Vagina (tissue), 2 donors: ENCODE measurements at regions not wholly inside any gene's neighbourhood (a gene's known extent, or its start where the extent isn't known, plus 50 kb on each side); places are given as distances from the start of the nearest gene placed in this dataset.
A peak's percentile ranks its signal among the peaks of the same experiment; 100 is the strongest.

ENCODE experiments used
- DNase-seq, 2 donors: peaks; one replicate each; pipeline ENCODE4 v3.0.0-alpha.2; 2017; ENCODE audit errors: extremely low spot score in 2 of 2
- H3K27ac ChIP-seq: fragments of 200-600 bp; sonication (generic); one replicate; pipeline ENCODE4 v1.5.1; 2019
- H3K27me3 ChIP-seq: fragments of 200-600 bp; sonication (generic); one replicate; pipeline ENCODE4 v1.5.1; 2019
- H3K36me3 ChIP-seq, 2 donors: fragments of 200-600 bp; sonication (generic); one replicate each; pipeline ENCODE4 v1.5.1; 2017 to 2019
- H3K4me1 ChIP-seq: fragments of 200-600 bp; sonication (generic); one replicate; pipeline ENCODE4 v1.5.1; 2019
- H3K4me3 ChIP-seq, 2 donors: fragments of 200-600 bp; sonication (generic); 1 replicate in 1 of 2; 2 replicates in 1 of 2; pipeline ENCODE4 v1.5.1; 2016 to 2019
- H3K9me3 ChIP-seq: fragments of 200-600 bp; sonication (generic); one replicate; pipeline ENCODE4 v1.5.1; 2019
- CTCF ChIP-seq, 3 experiments: fragments of 450-650 bp in 2 of 3; fragments of 200-600 bp in 1 of 3; sonication (generic) in 1 of 3; IDR thresholded peaks; one replicate each; pipeline ENCODE4 v1.5.1; 2017 to 2019; ENCODE audit warnings: antibody characterized with exemption in 3 of 3, mild to moderate bottlenecking in 2 of 3, moderate library complexity in 2 of 3
- POLR2A ChIP-seq, 2 donors: fragments of 450-650 bp; IDR thresholded peaks; one replicate each; pipeline ENCODE4 v1.6.1; 2017; ENCODE audit warnings: antibody characterized with exemption in 2 of 2, mild to moderate bottlenecking in 2 of 2, moderate library complexity in 2 of 2
- POLR2AphosphoS5 ChIP-seq, 2 donors: sonication (generic); formaldehyde crosslinking; IDR thresholded peaks; one replicate each; pipeline ENCODE4 v1.9.0; 2017; ENCODE audit warnings: antibody characterized with exemption in 2 of 2, mild to moderate bottlenecking in 2 of 2, low read depth in 1 of 2; ENCODE audit not compliant: insufficient read depth in 1 of 2
- intact Hi-C: fragments of 100-400 bp; cut with DNase I; formaldehyde crosslinking; loops from one replicate; pipeline ENCODE4 v1.15.1; 2023

GRCh38 chr2:55116966-55117365 is 66.7 kb upstream of the RTN4 start:
- intact Hi-C loops = no loop called here
- Histone ChIP-seq H3K9me3 (no peaks in the 10 kb centered on the region), H3K4me3 (no peak overlapping the region), H3K4me1 (peaks cover 31% of the 10 kb centered on the region), H3K27ac (no peak overlapping the region), H3K27me3 (no peaks in the 10 kb centered on the region), H3K36me3 (no peaks in the 10 kb centered on the region)
- no peak for DNase-seq
- TF ChIP-seq POLR2AphosphoS5 (IDR thresholded peaks at IDR 0.05; ENCODE audit: insufficient read depth in 1 of 2, low read depth in 1 of 2) (no peak), CTCF (IDR thresholded peaks at IDR 0.05) (no peak), POLR2A (IDR thresholded peaks at IDR 0.05) (no peak)

GRCh38 chr2:55116598-55116964 is 66.3 kb upstream of the RTN4 start:
- H3K27me3 ChIP-seq = no peaks in the 10 kb centered on the region
- no peak for DNase-seq
- H3K9me3 ChIP-seq = no peaks in the 10 kb centered on the region
- peaks cover 34% of the 10 kb centered on the region for H3K4me1 ChIP-seq
- no peak overlapping the region for H3K27ac ChIP-seq
- H3K4me3 ChIP-seq = no peak overlapping the region
- intact Hi-C loops = no loop called here
- H3K36me3 ChIP-seq = no peaks in the 10 kb centered on the region
- TF ChIP-seq CTCF (IDR thresholded peaks at IDR 0.05) = no peak
- no peak for TF ChIP-seq POLR2AphosphoS5 (IDR thresholded peaks at IDR 0.05; ENCODE audit: insufficient read depth in 1 of 2, low read depth in 1 of 2)
- no peak for TF ChIP-seq POLR2A (IDR thresholded peaks at IDR 0.05)

GRCh38 chr2:55115761-55116597 is 65.7 kb upstream of the RTN4 start:
- Histone ChIP-seq H3K27ac (no peak overlapping the region), H3K4me3 (no peak overlapping the region), H3K27me3 (no peaks in the 10 kb centered on the region), H3K4me1 (peaks cover 34% of the 10 kb centered on the region), H3K36me3 (no peaks in the 10 kb centered on the region), H3K9me3 (no peaks in the 10 kb centered on the region)
- intact Hi-C loops = no loop called here
- no peak for DNase-seq
- TF ChIP-seq CTCF (IDR thresholded peaks at IDR 0.05) (no peak), POLR2AphosphoS5 (IDR thresholded peaks at IDR 0.05; ENCODE audit: insufficient read depth in 1 of 2, low read depth in 1 of 2) (no peak), POLR2A (IDR thresholded peaks at IDR 0.05) (no peak)

GRCh38 chr2:55114597-55114996 is 64.3 kb upstream of the RTN4 start:
- H3K9me3 ChIP-seq = no peaks in the 10 kb centered on the region
- no peak for DNase-seq
- TF ChIP-seq POLR2A (IDR thresholded peaks at IDR 0.05) (no peak), POLR2AphosphoS5 (IDR thresholded peaks at IDR 0.05; ENCODE audit: insufficient read depth in 1 of 2, low read depth in 1 of 2) (no peak), CTCF (IDR thresholded peaks at IDR 0.05) (no peak)
- peaks cover 23% of the 10 kb centered on the region for H3K4me1 ChIP-seq
- no peak overlapping the region for H3K27ac ChIP-seq
- no peaks in the 10 kb centered on the region for H3K36me3 ChIP-seq
- intact Hi-C loops = no loop called here
- no peaks in the 10 kb centered on the region for H3K27me3 ChIP-seq
- H3K4me3 ChIP-seq = no peak overlapping the region

DNA sequence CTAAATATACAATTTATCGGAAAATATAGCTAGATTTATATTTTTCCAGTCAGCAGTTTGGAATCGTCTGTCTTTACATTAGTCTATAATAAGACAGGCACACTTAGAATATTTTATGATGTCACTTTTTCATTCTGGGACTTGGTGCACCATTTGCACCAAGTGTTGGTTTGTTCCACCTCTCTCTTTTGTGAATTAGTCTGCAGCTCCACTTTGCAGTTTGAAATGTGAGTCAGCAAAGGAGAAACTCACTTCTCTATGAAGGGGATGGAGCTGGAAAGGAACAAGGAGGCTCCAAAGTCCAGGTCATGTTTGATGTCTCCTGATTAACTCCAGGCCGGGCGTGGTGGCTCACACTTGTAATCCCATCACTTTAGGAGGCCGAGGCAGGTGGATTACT is 63.8 kb upstream of the RTN4 start:
- Histone ChIP-seq H3K4me1 (peaks cover 19% of the 10 kb centered on the region), H3K9me3 (no peaks in the 10 kb centered on the region), H3K36me3 (no peaks in the 10 kb centered on the region), H3K27me3 (no peaks in the 10 kb centered on the region), H3K27ac (peak overlapping the region; percentile 78), H3K4me3 (no peak overlapping the region)
- intact Hi-C loops = no loop called here
- DNase-seq = no peak
- no peak for TF ChIP-seq CTCF (IDR thresholded peaks at IDR 0.05)
- TF ChIP-seq POLR2A (IDR thresholded peaks at IDR 0.05) = no peak
- TF ChIP-seq POLR2AphosphoS5 (IDR thresholded peaks at IDR 0.05; ENCODE audit: insufficient read depth in 1 of 2, low read depth in 1 of 2) = no peak
